Stimulated activated CD4-positive, alpha-beta T cell treated with anti-CD3 and anti-CD28 coated beads, TNF-alpha, amount 100 ng/mL, for 4 hours (primary cell): ENCODE measurements at regions not wholly inside any gene's neighbourhood (a gene's known extent, or its start where the extent isn't known, plus 50 kb on each side); places are given as distances from the start of the nearest gene placed in this dataset.

Source experiments
- DNase-seq, 3 experiments: peaks; one replicate each; pipeline ENCODE4 v3.0.0-alpha.2; 2020; ENCODE audit warnings: low read depth in 3 of 3

- DNase-seq: no peak
Observed at GRCh38 chr18:40670668-40671375, 1284.2 kb upstream of the PIK3C3 start.

DNA sequence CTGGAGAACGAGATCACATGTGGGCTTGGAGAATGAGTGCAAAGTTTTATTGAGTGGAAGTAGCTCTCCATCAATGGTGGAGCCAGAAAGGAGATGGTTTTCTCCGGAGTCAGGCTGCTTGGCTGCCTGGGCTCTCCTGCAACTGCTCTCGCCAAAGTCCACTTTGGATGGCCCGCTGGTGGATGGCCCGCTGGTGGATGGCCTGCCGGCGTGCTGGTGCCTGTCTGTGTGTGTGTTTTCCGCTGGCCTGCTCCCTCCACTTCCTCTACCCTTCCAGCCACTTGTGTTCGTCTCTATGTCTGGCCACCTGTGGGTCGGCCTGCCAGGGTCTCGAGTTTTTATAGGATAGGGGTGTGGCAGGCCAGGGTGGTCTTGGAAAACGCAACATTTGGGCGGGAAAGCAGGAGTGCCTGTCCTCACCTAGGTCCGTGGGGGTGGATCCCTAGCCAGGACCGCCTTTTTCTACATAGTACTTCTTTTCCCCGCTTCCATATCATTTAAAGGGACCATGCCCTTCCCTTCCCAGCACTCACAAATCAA is 1292.1 kb upstream of the PIK3C3 start:
- no peak for DNase-seq

GRCh38 chr18:40653682-40654081 is 1301.4 kb upstream of the PIK3C3 start:
- DNase-seq: no peak

GRCh38 chr18:40652321-40652720 is 1302.7 kb upstream of the PIK3C3 start:
- DNase-seq: no peak

DNA sequence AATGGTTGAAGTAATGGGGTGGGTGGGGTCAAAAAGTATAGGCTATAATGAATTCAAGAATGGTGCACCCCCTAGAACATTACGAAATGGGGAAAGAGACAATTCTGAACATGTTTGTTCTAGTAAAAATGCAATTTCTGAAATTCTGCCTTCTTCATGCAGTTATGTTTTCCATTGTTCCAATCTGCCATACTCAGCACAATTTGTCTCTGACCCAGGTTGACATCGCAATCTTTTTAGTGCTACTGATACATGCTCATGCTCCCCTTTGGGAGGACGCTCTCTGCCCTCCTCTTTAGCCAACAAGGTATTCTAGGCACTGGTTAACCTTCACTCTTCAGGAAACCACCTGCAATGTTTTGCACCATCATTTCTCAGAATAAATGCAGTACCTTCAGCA is 1303.9 kb upstream of the PIK3C3 start:
- DNase-seq: no peak

DNA sequence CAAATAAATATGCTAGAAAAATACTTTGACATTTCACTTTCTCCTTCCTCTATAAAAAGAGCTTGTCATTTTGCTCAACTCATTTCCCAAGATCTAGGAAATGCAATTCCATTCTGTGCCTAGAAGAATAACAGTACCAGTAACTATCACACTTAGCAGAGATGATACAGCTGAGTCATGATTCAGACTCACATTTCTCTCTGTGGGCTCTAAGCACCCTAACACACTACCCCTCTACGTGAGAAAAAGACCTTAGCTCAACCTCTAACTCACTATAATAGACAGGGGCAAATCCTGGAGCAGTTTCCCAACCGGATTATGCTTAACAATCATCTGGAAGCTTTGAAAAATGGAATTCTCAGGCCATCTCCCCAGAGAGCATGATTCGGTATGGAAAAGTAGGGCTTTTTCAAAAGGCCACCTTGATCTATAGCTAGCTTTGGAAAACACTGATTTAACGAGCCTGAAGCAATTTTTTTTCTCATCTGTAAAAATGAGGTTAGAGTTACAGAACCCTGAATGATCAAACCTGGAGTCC is 1312.3 kb upstream of the PIK3C3 start:
- no peak for DNase-seq

- no peak for DNase-seq
Observed at GRCh38 chr18:40631319-40631718, 1323.7 kb upstream of the PIK3C3 start.

DNA sequence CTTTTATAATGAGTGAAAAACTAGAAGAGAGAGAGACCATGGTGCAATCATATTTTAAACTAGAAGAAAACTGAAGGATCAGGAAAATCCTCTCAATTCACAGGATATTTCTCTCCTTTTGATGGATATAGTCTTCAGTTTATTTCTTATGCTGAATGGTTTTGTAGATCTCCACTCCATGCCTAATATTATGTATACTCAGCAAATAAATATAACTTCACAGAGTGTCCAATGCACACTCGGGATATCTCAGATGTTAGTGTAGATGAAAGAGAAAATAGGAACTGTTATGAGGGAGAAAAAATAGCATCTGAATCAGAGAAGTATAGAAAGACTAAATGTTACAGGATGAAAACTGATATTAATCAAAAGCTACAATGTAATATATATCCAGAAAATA is 1324.5 kb upstream of the PIK3C3 start:
- DNase-seq: no peak

- no peak for DNase-seq
Observed at GRCh38 chr18:40624959-40625358, 1330.1 kb upstream of the PIK3C3 start.

DNA sequence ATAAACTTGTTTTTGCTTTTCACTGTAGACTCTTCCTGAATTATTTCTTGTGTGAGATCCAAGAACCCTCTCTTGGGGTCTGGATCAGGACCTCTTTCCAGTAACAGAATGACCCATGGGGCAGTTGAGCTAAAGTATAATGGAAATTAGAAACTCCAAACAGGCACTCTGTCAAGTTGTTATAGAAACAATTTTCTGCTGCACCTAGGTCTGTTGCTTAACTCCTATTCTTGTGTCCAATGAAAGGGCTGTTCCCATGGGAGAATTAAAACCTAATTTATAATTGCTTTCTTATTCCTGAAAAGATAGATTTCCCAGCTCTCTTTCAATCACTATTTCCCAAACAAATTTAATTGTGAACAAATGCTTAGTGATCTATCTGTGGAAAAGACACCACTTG is 1341.3 kb upstream of the PIK3C3 start:
- no peak for DNase-seq

DNA sequence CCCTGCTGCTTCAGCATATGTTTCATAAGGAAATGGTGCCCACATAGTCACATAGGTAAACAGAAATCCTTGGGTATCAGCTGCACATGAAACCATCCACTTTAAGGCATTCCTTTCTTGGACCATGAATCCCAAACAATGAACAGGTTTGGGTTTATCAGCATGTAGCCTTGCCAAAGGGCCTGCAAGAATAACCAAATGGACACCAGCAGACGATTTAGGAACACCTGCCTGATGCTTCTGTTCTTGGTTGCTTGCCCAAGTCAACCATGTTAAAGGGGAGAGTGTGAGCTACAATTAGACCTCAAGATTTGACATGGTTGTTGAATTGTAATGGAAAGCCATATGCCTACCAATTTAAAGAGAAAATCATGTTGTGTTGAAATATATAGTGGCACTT is 1342.7 kb upstream of the PIK3C3 start:
- no peak for DNase-seq

DNA sequence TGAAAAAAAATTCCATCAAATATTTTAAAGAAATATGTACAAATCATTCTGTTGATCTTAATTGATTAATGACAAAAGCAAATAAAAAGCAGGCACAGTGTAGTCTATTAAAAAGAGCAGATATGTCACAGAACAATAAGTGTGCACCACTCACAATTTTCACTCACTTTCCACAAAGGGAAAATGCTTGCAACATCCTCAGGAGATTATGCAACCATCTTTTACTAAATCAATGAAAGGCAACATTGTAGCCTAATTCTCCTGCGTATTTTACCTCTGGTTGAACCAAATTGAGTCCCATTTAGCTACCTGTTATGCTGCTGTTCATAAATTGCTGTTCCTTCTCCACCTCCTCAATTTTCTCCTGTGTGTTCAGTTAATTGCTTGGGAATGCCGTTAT is 1346.8 kb upstream of the PIK3C3 start:
- DNase-seq: no peak

- DNase-seq: no peak
Observed at GRCh38 chr18:40607542-40608148, 1347.4 kb upstream of the PIK3C3 start.

DNA sequence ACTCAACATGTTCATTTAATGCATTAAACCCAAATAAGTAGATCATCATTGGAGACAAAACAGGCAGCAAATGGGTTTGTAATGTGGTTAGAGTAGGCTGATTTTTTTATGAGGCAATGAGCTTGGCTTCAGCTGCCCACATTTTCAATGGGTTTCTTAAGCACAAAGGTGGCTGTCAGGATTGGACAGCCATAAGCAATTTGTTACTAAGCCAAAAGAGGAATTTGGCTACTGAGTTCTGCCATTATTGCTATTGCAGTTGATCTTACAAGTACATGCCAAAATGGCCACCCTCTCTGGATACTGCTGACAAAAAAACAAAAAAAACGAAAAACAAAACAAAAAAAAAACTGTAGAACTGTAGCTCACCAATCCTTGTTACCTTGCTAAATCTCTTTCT is 1348.0 kb upstream of the PIK3C3 start:
- DNase-seq: no peak

- no peak for DNase-seq
Observed at GRCh38 chr18:40583671-40584070, 1371.4 kb upstream of the PIK3C3 start.

- no peak for DNase-seq
Observed at GRCh38 chr18:40582105-40582504, 1372.9 kb upstream of the PIK3C3 start.

DNA sequence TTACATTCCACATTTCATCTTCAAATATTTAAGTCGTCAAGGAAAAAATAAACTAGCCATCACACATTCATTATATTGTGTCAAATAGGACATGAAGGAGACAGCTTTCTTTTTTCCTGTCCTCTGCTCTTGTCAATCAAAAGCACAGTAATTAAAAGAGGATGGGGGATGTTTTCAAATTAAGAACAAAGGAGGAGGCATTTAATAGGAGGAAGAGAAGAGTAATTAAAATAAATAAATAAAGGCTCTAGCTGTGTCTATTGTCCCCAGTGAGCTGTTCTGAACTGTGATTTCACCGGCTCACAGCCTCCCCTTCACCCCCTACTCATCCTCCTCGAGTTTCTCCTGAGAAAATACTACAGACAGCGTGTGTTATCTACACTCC is 1377.1 kb upstream of the PIK3C3 start:
- DNase-seq: no peak

- no peak for DNase-seq
Observed at GRCh38 chr18:40577239-40577980, 1377.6 kb upstream of the PIK3C3 start.

DNA sequence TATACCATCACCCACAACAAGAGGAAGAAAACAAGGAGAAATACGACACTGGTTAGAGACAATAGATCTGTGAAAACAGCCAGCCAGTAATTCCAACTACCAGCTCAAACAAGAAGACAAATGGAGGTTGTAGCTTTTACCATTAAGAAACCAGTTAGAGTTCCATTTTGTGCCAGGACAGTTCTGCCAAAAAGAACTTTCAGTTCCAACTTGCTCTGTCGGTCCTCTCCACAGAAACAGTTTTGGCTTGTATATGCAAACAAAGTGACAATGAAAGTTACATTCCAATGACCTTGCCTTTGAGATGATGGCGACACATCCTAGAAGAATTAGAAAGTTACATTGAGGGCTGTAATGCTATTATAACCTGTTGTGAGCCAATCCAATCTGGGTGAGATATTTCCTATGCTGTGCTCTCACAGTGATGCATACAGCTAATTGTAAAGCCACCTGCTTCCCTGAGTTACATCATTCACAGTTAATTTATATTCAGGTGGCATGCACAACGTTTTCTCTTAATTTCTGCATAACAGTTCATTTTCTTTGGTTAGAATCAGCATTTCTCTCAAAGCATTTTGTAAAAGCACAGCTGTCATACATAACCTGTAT is 1378.4 kb upstream of the PIK3C3 start:
- DNase-seq: no peak

GRCh38 chr18:40570615-40571014 is 1384.4 kb upstream of the PIK3C3 start:
- DNase-seq: no peak

GRCh38 chr18:40569605-40570004 is 1385.4 kb upstream of the PIK3C3 start:
- no peak for DNase-seq

GRCh38 chr18:40566510-40566844 is 1388.6 kb upstream of the PIK3C3 start:
- DNase-seq: no peak
